NCI-H2227 treated with DMSO at 0.1 percent for 48 hours (cell line): ENCODE measurements at regions not wholly inside any gene's neighbourhood (a gene's known extent, or its start where the extent isn't known, plus 50 kb on each side); places are given as distances from the start of the nearest gene placed in this dataset.
"Not testable (repeated sequence)": the region's sequence is repeated elsewhere in the genome, so short reads cannot be mapped to it uniquely, and the experiment has no call there.

ENCODE experiments used
- DNase-seq: peaks from one replicate; lab custom pipeline; 2025; lab: John Stamatoyannopoulos, UW

- DNase-seq: no peak
These were observed 50.6 kb upstream of the FER start for GRCh38 chr5:108696951-108697715.

GRCh38 chr5:108696407-108696806, 51.3 kb upstream of the FER start:
- no peak for DNase-seq

GRCh38 chr5:108688485-108688884, 59.2 kb upstream of the FER start:
- no peak for DNase-seq

GRCh38 chr5:108687595-108688200, 60.0 kb upstream of the FER start:
- no peak for DNase-seq

GRCh38 chr5:108686676-108687075, 61.0 kb upstream of the FER start:
- no peak for DNase-seq

GRCh38 chr5:108685448-108686216, 62.1 kb upstream of the FER start:
- DNase-seq: not testable (repeated sequence)

GRCh38 chr5:108681079-108681921, 66.4 kb upstream of the FER start:
- DNase-seq: peak; percentile 34

GRCh38 chr5:108678091-108678490, 69.6 kb upstream of the FER start:
- DNase-seq: no peak

GRCh38 chr5:108675736-108676135, 72.0 kb upstream of the FER start:
- DNase-seq: no peak

GRCh38 chr5:108672639-108673038, 75.1 kb upstream of the FER start:
- peak; percentile 69 for DNase-seq

- no peak for DNase-seq
These were observed 77.0 kb upstream of the FER start for GRCh38 chr5:108670591-108671289.

GRCh38 chr5:108669462-108669861, 78.2 kb upstream of the FER start:
- DNase-seq: peak; percentile 21

- no peak for DNase-seq
These were observed 86.0 kb upstream of the FER start for GRCh38 chr5:108661590-108662219.

GRCh38 chr5:108661024-108661423, 86.7 kb upstream of the FER start:
- no peak for DNase-seq

- DNase-seq: no peak
These were observed 87.4 kb upstream of the FER start for GRCh38 chr5:108660291-108660690.

GRCh38 chr5:108659531-108659930, 88.2 kb upstream of the FER start:
- DNase-seq: no peak

GRCh38 chr5:108655750-108656450, 91.8 kb upstream of the FER start:
- DNase-seq: no peak

GRCh38 chr5:108654051-108654450, 93.6 kb upstream of the FER start:
- no peak for DNase-seq

- DNase-seq: no peak
These were observed 94.5 kb upstream of the FER start for GRCh38 chr5:108653201-108653600.

- DNase-seq: no peak
These were observed 96.7 kb upstream of the FER start for GRCh38 chr5:108650997-108651396.
